Breast epithelium (tissue), 3 donors: ENCODE measurements at regions not wholly inside any gene's neighbourhood (a gene's known extent, or its start where the extent isn't known, plus 50 kb on each side); places are given as distances from the start of the nearest gene placed in this dataset.
"Not testable (repeated sequence)": the region's sequence is repeated elsewhere in the genome, so short reads cannot be mapped to it uniquely, and the experiment has no call there.

Experiments
- POLR2A ChIP-seq: fragments of 450-650 bp; IDR thresholded peaks from one replicate; pipeline ENCODE4 v1.6.1; 2016; ENCODE audit warnings: antibody characterized with exemption, mild to moderate bottlenecking, moderate library complexity
- TF ChIP-seq, protein P1 (sequence below), 3 donors: fragments of 450-650 bp; IDR thresholded peaks; one replicate each; pipeline ENCODE4 v1.5.1; 2016 to 2017; ENCODE audit warnings: antibody characterized with exemption in 3 of 3, mild to moderate bottlenecking in 3 of 3, moderate library complexity in 3 of 3

DNA sequence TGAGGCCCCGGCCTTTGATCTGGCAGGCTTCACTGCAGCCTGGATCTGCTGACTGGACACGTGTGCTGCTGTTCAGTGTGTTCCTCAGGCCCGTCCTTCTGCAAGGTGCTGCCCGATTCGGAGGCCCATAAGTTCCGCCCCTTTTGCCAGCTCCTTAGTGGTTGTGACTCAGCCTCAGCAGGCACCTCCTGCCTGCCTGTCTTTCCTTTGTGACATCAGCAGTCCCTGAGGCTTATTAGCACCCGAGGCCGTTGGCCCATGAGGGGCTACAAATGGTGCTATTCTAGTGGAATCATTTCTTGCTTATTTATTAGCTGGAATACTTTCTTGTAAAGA lies 75.4 kb upstream of the FAN1 start:
- not testable (repeated sequence) for TF ChIP-seq POLR2A
- TF ChIP-seq, protein P1, sequence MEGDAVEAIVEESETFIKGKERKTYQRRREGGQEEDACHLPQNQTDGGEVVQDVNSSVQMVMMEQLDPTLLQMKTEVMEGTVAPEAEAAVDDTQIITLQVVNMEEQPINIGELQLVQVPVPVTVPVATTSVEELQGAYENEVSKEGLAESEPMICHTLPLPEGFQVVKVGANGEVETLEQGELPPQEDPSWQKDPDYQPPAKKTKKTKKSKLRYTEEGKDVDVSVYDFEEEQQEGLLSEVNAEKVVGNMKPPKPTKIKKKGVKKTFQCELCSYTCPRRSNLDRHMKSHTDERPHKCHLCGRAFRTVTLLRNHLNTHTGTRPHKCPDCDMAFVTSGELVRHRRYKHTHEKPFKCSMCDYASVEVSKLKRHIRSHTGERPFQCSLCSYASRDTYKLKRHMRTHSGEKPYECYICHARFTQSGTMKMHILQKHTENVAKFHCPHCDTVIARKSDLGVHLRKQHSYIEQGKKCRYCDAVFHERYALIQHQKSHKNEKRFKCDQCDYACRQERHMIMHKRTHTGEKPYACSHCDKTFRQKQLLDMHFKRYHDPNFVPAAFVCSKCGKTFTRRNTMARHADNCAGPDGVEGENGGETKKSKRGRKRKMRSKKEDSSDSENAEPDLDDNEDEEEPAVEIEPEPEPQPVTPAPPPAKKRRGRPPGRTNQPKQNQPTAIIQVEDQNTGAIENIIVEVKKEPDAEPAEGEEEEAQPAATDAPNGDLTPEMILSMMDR (IDR thresholded peaks at IDR 0.05), result not testable (repeated sequence)
